Lower lobe of right lung (tissue), 2 donors: ENCODE measurements at regions not wholly inside any gene's neighbourhood (a gene's known extent, or its start where the extent isn't known, plus 50 kb on each side); places are given as distances from the start of the nearest gene placed in this dataset.

Experiments used
- ATAC-seq, 2 donors: fragments of 200-7000 bp; cut with Tn5 transposase; one replicate each; pipeline ENCODE4 v1.9.1; 2020 to 2022; ENCODE audit warnings: mild to moderate bottlenecking in 2 of 2, moderate library complexity in 2 of 2
- DNase-seq: peaks from one replicate; pipeline ENCODE4 v3.0.0-alpha.2; 2020
- H3K27ac ChIP-seq: fragments of 200-600 bp; one replicate; pipeline ENCODE4 v1.8.0; 2022
- H3K27me3 ChIP-seq: fragments of 200-600 bp; one replicate; pipeline ENCODE4 v1.8.0; 2022; ENCODE audit warnings: low read depth
- H3K36me3 ChIP-seq: fragments of 200-600 bp; one replicate; pipeline ENCODE4 v1.8.0; 2022; ENCODE audit warnings: mild to moderate bottlenecking
- H3K4me1 ChIP-seq: fragments of 200-600 bp; one replicate; pipeline ENCODE4 v1.8.0; 2022
- H3K4me3 ChIP-seq: fragments of 200-600 bp; one replicate; pipeline ENCODE4 v1.8.0; 2022; ENCODE audit warnings: mild to moderate bottlenecking
- H3K9me3 ChIP-seq: fragments of 200-600 bp; one replicate; pipeline ENCODE4 v1.8.0; 2022
- CTCF ChIP-seq: fragments of 200-600 bp; IDR thresholded peaks from one replicate; pipeline ENCODE4 v1.8.0; 2022; ENCODE audit warnings: antibody characterized with exemption, mild to moderate bottlenecking
- intact Hi-C: fragments of 100-400 bp; cut with DNase I; formaldehyde crosslinking; loops from one replicate; pipeline ENCODE4 v1.11.0; 2022
- donor health status: DM: no; HTN: yes; CAD: no; lungs with severe emphysema.

- Histone ChIP-seq H3K4me3 (no peak overlapping the region), H3K27me3 (no peaks in the 10 kb centered on the region), H3K27ac (no peak overlapping the region), H3K9me3 (no peaks in the 10 kb centered on the region), H3K36me3 (no peaks in the 10 kb centered on the region), H3K4me1 (no peaks in the 10 kb centered on the region)
- intact Hi-C loops = no loop called here
- ATAC-seq = no peak
- DNase-seq = no peak
- no peak for TF ChIP-seq CTCF
Measured at GRCh38 chr11:28606930-28607329, 498.7 kb downstream of the METTL15 start.

GRCh38 chr11:28599656-28600055, 491.5 kb downstream of the METTL15 start:
- ATAC-seq (no peak), DNase-seq (no peak)
- intact Hi-C loops = no loop called here
- Histone ChIP-seq H3K27me3 (no peaks in the 10 kb centered on the region), H3K4me1 (no peaks in the 10 kb centered on the region), H3K9me3 (no peaks in the 10 kb centered on the region), H3K36me3 (no peaks in the 10 kb centered on the region), H3K27ac (no peak overlapping the region), H3K4me3 (no peak overlapping the region)
- TF ChIP-seq CTCF = no peak

- TF ChIP-seq CTCF = no peak
- no peak overlapping the region for H3K27ac ChIP-seq
- no peaks in the 10 kb centered on the region for H3K4me1 ChIP-seq
- no peaks in the 10 kb centered on the region for H3K27me3 ChIP-seq
- DNase-seq = no peak
- H3K9me3 ChIP-seq = no peaks in the 10 kb centered on the region
- H3K36me3 ChIP-seq = no peaks in the 10 kb centered on the region
- no peak for ATAC-seq
- no peak overlapping the region for H3K4me3 ChIP-seq
- intact Hi-C loops = no loop called here
Measured at GRCh38 chr11:28598531-28598930, 490.3 kb downstream of the METTL15 start.

GRCh38 chr11:28596816-28597215, 488.6 kb downstream of the METTL15 start:
- Histone ChIP-seq H3K4me1 (no peaks in the 10 kb centered on the region), H3K4me3 (no peak overlapping the region), H3K9me3 (no peaks in the 10 kb centered on the region), H3K27me3 (no peaks in the 10 kb centered on the region), H3K36me3 (no peaks in the 10 kb centered on the region), H3K27ac (no peak overlapping the region)
- intact Hi-C loops = no loop called here
- TF ChIP-seq CTCF = no peak
- DNase-seq = no peak
- no peak for ATAC-seq

- no peak overlapping the region for H3K4me3 ChIP-seq
- no peaks in the 10 kb centered on the region for H3K4me1 ChIP-seq
- H3K27ac ChIP-seq = no peak overlapping the region
- no peaks in the 10 kb centered on the region for H3K36me3 ChIP-seq
- ATAC-seq (no peak), DNase-seq (no peak)
- TF ChIP-seq CTCF = no peak
- intact Hi-C loops = no loop called here
- no peaks in the 10 kb centered on the region for H3K9me3 ChIP-seq
- H3K27me3 ChIP-seq = no peaks in the 10 kb centered on the region
Measured at GRCh38 chr11:28592141-28592540, 484.0 kb downstream of the METTL15 start.

- Histone ChIP-seq H3K4me1 (no peaks in the 10 kb centered on the region), H3K4me3 (no peak overlapping the region), H3K9me3 (no peaks in the 10 kb centered on the region), H3K27ac (no peak overlapping the region), H3K36me3 (no peaks in the 10 kb centered on the region), H3K27me3 (no peaks in the 10 kb centered on the region)
- no peak for TF ChIP-seq CTCF
- DNase-seq = no peak
- intact Hi-C loops = no loop called here
- ATAC-seq = no peak
Measured at GRCh38 chr11:28584992-28585391, 476.8 kb downstream of the METTL15 start.
